Loucy (cell line): ENCODE measurements at regions not wholly inside any gene's neighbourhood (a gene's known extent, or its start where the extent isn't known, plus 50 kb on each side); places are given as distances from the start of the nearest gene placed in this dataset.

Experiments
- CTCF ChIP-seq: fragments of 200-600 bp; sonication (generic); conservative IDR thresholded peaks from 2 replicates; pipeline ENCODE4 v1.5.1; 2014; ENCODE audit warnings: mild to moderate bottlenecking, antibody characterized with exemption, low read length
- EZH2phosphoT487 ChIP-seq: fragments of 200-600 bp; IDR thresholded peaks from 2 replicates; pipeline ENCODE4 v1.6.1; 2018; ENCODE audit warnings: antibody characterized with exemption, mild to moderate bottlenecking, moderate library complexity, borderline replicate concordance

GRCh38 chr1:212182171-212182570 lies 103.0 kb upstream of the PPP2R5A start:
- TF ChIP-seq CTCF (no peak), EZH2phosphoT487 (no peak)
